ENCODE measurements at regions not wholly inside any gene's neighbourhood (a gene's known extent, or its start where the extent isn't known, plus 50 kb on each side); places are given as distances from the start of the nearest gene placed in this dataset.

- DNase-seq (ENCODE audit: low read depth in 2 of 3, low spot score in 2 of 3) = no peak
Measured at GRCh38 chr20:11719153-11719552, 198.5 kb upstream of the BTBD3 start.

DNA sequence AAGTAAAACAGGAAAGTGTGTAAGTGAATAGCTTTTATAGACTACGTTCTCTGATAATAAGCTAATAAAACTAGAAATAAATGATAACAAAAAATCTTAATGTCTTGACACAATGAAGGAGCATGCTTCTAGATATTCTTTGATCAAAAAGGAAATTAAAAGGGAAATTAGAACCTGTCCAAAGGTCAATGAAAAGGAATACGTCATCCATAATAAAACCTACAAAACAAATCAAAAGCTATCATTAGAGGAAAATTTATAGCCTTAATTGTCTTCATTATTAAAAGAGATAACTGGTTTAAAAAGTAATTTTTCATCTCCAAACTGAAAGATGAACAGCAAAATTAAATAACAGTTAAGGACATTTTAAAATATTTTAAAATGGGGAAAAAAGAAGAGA, 196.3 kb upstream of the BTBD3 start:
- no peak for DNase-seq (ENCODE audit: low read depth in 2 of 3, low spot score in 2 of 3)

DNA sequence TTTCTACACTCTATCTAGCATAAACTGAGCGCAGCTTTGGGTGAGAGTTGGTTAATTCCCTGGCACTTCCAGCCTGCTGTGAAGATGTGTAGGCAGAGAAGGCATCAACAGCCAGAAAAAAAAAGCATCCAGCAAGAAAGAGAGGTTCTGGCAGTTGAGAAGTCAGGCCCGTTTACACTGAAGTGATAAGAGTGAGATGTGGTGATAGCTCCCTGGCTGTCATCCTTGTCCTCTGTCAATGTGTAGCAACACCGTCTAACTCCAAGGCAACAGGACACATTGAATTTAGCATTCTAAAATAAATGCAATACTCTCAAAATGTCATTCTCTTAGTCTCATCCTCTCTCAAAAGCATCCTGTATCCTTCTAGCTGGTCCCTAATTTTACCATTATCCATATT, 193.6 kb upstream of the BTBD3 start:
- DNase-seq (ENCODE audit: low read depth in 2 of 3, low spot score in 2 of 3) = no peak

- DNase-seq (ENCODE audit: low read depth in 2 of 3, low spot score in 2 of 3) = peak in 2 of 3 donors; percentile 8 to 60
Measured at GRCh38 chr20:11726026-11726425, 191.7 kb upstream of the BTBD3 start.

GRCh38 chr20:11727708-11728107, 190.0 kb upstream of the BTBD3 start:
- no peak for DNase-seq (ENCODE audit: low read depth in 2 of 3, low spot score in 2 of 3)

DNA sequence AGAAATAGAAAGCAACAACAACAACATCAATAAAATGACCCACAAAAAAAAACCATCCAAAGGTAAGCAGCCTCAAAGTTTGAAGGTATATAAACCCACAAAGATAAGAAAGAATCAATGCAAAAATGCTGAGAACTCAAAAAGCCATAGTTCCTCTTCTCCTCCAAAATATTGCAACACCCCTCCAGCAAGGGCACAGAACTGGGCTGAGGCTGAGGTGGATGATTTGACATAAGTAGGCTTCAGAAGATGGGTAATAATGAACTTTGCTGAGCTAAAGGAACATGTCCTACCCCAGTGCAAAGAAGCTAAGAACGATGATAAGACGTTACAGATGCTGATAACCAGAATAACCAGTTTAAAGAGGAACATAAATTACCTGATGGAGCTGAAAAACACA, 188.8 kb upstream of the BTBD3 start:
- no peak for DNase-seq (ENCODE audit: low read depth in 2 of 3, low spot score in 2 of 3)

- no peak for DNase-seq (ENCODE audit: low read depth in 2 of 3, low spot score in 2 of 3)
Measured at GRCh38 chr20:11729806-11730205, 187.9 kb upstream of the BTBD3 start.

- DNase-seq (ENCODE audit: low read depth in 2 of 3, low spot score in 2 of 3) = no peak
Measured at GRCh38 chr20:11734431-11734830, 183.3 kb upstream of the BTBD3 start.

- DNase-seq (ENCODE audit: low read depth in 2 of 3, low spot score in 2 of 3) = no peak
Measured at GRCh38 chr20:11738852-11739251, 178.8 kb upstream of the BTBD3 start.

GRCh38 chr20:11740975-11741374, 176.7 kb upstream of the BTBD3 start:
- peak in 1 of 3 donors; percentile 59 for DNase-seq (ENCODE audit: low read depth in 2 of 3, low spot score in 2 of 3)

- DNase-seq (ENCODE audit: low read depth in 2 of 3, low spot score in 2 of 3) = no peak
Measured at GRCh38 chr20:11745145-11745544, 172.5 kb upstream of the BTBD3 start.

- DNase-seq (ENCODE audit: low read depth in 2 of 3, low spot score in 2 of 3) = no peak
Measured at GRCh38 chr20:11748436-11748835, 169.3 kb upstream of the BTBD3 start.

GRCh38 chr20:11752336-11752735, 165.4 kb upstream of the BTBD3 start:
- DNase-seq (ENCODE audit: low read depth in 2 of 3, low spot score in 2 of 3) = no peak

GRCh38 chr20:11753155-11753554, 164.5 kb upstream of the BTBD3 start:
- no peak for DNase-seq (ENCODE audit: low read depth in 2 of 3, low spot score in 2 of 3)

DNA sequence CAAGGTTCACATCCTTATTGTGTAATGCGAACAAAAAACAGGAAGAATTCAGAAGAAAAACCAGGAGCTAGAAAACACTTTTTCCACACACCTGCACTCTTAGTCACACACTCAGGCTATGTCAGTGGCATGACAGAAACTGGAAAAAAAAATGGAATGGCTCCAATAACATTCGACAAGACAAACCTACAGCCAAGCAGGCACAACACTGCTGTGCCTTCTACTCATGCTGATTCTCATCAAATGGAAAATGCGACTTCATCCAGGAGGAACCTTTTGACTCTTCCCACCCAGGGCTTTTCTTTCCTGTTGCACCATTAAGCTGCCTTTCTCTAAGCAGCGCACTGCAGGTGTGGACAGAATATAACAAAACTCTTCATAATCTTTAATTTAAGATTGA, 163.2 kb upstream of the BTBD3 start:
- DNase-seq (ENCODE audit: low read depth in 2 of 3, low spot score in 2 of 3) = no peak

GRCh38 chr20:11755071-11755841, 162.4 kb upstream of the BTBD3 start:
- DNase-seq (ENCODE audit: low read depth in 2 of 3, low spot score in 2 of 3) = peak in 2 of 3 donors; percentile 12 to 23

DNA sequence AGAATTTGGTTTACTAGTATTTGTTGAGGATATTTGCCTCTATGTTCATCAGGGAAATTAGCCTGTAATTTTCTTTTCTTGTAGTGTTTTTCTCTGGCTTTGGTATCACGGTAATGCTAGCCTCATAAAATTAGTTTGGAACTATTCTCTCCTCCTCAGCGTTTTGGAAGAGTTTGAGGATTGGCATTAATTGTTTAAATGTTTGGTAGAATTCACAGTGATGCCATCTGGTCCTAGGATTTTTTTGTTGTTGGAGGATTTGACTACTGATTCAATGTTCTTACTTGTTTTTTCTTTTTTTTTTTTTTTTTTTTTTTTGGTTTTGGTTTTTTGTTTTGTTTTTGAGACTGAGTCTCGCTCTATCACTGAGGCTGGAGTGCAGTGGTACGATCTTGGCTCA, 156.2 kb upstream of the BTBD3 start:
- DNase-seq (ENCODE audit: low read depth in 2 of 3, low spot score in 2 of 3) = no peak

DNA sequence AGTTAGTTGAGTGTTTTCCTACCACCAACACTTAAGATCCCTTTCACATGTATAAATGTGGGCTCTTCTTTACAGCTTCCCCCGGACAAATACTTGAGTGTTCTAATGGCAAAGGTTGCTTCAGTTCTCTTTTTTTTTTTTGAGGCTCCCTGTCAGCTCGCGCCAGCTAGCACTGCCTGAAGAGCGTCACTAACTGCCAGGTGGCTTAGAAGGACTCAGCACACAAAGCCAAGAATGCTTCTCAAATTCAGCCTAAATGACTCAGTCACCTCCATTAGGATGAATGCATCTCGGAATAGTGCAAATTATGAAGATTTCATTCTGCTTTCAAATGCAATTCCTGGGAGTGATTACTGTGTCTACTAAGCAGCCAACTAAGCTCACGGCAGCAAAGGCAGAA, 150.7 kb upstream of the BTBD3 start:
- peak in 1 of 3 donors; percentile 46 for DNase-seq (ENCODE audit: low read depth in 2 of 3, low spot score in 2 of 3)

DNA sequence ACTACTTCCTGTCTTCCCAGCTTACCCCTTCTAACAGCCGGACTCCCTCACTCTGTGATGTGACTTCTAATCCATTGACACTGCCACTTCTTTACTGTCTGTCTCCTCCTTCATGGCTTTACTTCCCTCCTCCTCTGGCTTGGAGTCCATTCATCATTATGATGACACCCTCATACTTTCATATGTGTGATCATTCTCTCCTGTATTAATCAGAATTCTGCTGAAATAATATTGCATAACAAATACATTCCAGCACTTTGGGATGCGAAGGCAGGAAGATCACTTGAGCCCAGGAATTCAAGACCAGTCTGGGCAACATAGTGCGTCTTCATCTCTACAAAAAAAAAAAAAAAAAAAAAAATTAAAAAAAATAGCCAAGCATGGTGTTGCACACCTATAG, 147.9 kb upstream of the BTBD3 start:
- no peak for DNase-seq (ENCODE audit: low read depth in 2 of 3, low spot score in 2 of 3)

DNA sequence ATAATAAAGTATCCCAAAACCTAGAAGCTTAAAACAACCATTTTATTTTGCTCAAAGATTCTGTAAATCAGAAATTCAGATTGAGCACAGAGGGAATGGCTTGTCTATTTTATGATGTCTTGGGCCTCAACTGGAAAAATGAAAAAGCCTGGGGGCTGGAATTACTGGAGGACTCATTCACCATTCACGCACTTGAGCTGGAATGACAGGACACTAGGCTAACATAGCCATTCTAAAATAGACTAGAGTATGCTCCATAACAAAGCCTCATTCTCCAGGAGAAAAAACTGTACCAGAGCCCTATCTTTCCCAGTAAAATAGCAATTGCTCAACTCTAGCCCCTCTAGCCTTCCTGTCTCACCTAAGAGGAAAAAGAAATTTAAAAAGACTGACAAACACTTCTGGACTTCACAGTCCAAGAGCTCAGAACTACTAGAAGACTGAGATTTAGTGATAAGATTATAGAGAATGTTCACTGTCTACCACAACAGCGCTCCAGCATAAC, 145.4 kb upstream of the BTBD3 start:
- DNase-seq (ENCODE audit: low read depth in 2 of 3, low spot score in 2 of 3) = no peak

DNA sequence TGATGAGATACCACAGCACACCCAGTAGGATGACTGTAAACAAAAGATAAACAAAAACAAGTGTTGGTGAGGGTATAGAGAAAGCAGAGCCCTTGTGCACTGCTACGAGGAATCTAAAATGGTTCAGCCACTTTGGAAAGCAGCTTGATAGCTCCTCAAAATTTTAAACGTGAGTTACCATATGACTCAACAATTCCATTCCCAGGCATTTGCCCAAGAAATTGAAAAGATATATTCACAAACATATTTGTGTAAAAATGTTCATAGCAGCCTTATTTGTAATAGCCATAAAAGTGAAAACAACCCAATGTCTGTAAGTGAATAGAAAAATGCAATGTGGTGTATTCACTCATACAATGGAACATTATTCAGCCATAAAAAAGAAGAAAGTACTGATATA, 141.0 kb upstream of the BTBD3 start:
- no peak for DNase-seq (ENCODE audit: low read depth in 2 of 3, low spot score in 2 of 3)

DNA sequence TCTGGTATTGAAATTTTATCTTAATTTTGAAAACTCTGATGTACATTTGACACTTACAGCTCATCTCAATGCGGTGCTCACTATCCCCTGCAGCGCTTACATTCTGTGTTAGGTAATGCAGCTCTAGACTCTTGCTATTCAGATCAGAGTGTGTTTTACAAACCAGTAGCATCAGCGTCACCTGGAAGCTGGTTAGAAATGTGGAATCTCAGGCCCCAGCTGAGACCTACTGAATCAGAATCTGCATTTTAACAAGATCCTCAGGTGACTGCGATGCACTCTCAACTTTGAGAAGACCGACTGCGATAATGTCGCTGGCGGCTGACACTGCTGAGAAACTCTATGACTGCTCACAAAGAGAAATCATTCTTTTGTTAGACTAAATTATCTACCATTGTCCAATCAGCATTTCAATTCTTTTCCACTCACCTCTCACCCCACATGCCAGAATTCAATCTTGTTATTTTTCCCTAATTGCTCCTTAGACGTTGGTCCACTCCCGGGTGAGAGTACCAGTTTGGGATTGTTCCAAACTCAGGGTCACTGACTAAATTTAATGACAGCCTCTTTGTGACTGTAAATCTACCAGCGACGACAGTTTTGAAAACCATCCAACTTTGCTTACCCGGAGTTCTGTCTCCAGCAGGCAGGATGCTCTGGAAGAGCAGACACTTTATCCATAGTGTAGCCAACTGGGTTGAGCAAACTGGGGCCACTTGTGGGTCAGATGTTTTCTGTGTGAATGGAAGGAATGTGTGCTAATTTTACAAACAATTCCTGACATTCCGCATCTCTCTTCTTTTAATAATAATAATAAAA, 140.1 kb upstream of the BTBD3 start:
- DNase-seq (ENCODE audit: low read depth in 2 of 3, low spot score in 2 of 3) = no peak

All from hematopoietic multipotent progenitor cell (in vitro differentiated cells).